ENCODE measurements at regions not wholly inside any gene's neighbourhood (a gene's known extent, or its start where the extent isn't known, plus 50 kb on each side); places are given as distances from the start of the nearest gene placed in this dataset.

DNA sequence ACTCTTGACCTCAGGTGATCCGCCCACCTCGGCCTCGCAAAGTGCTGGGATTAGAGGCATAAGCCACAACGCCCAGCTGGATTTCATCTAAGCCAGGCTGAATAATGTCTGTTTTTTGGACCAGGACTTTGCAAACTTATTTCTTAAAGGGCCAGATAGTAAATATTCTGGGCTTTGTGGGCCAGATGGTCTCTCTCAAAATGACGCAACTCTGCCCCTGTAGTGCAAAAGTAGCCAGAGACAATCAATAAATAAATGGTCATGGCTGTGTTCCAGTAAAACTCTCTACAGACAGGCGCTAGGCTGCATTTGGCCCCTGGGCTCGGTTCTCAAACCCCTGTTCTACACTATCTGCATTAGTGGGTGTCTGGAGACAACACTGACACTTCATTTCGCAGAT, 121.9 kb upstream of the CDH13 start:
- CTCF ChIA-PET = no interaction called here
- TF ChIP-seq, protein P1, sequence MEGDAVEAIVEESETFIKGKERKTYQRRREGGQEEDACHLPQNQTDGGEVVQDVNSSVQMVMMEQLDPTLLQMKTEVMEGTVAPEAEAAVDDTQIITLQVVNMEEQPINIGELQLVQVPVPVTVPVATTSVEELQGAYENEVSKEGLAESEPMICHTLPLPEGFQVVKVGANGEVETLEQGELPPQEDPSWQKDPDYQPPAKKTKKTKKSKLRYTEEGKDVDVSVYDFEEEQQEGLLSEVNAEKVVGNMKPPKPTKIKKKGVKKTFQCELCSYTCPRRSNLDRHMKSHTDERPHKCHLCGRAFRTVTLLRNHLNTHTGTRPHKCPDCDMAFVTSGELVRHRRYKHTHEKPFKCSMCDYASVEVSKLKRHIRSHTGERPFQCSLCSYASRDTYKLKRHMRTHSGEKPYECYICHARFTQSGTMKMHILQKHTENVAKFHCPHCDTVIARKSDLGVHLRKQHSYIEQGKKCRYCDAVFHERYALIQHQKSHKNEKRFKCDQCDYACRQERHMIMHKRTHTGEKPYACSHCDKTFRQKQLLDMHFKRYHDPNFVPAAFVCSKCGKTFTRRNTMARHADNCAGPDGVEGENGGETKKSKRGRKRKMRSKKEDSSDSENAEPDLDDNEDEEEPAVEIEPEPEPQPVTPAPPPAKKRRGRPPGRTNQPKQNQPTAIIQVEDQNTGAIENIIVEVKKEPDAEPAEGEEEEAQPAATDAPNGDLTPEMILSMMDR (IDR thresholded peaks at IDR 0.05) = no peak
- TF ChIP-seq TCF7L2 (IDR thresholded peaks at IDR 0.05; ENCODE audit: low read depth, low read length) = no peak
- no peak for TF ChIP-seq POLR2AphosphoS5 (IDR thresholded peaks at IDR 0.05; ENCODE audit: low read depth, low read length)
- TF ChIP-seq, protein P2, sequence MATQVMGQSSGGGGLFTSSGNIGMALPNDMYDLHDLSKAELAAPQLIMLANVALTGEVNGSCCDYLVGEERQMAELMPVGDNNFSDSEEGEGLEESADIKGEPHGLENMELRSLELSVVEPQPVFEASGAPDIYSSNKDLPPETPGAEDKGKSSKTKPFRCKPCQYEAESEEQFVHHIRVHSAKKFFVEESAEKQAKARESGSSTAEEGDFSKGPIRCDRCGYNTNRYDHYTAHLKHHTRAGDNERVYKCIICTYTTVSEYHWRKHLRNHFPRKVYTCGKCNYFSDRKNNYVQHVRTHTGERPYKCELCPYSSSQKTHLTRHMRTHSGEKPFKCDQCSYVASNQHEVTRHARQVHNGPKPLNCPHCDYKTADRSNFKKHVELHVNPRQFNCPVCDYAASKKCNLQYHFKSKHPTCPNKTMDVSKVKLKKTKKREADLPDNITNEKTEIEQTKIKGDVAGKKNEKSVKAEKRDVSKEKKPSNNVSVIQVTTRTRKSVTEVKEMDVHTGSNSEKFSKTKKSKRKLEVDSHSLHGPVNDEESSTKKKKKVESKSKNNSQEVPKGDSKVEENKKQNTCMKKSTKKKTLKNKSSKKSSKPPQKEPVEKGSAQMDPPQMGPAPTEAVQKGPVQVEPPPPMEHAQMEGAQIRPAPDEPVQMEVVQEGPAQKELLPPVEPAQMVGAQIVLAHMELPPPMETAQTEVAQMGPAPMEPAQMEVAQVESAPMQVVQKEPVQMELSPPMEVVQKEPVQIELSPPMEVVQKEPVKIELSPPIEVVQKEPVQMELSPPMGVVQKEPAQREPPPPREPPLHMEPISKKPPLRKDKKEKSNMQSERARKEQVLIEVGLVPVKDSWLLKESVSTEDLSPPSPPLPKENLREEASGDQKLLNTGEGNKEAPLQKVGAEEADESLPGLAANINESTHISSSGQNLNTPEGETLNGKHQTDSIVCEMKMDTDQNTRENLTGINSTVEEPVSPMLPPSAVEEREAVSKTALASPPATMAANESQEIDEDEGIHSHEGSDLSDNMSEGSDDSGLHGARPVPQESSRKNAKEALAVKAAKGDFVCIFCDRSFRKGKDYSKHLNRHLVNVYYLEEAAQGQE (IDR thresholded peaks at IDR 0.05; ENCODE audit: insufficient read depth in 1 of 2, low read depth in 2 of 2, low read length in 1 of 2) = no peak
- TF ChIP-seq SIN3A (IDR thresholded peaks at IDR 0.05; ENCODE audit: borderline replicate concordance, insufficient read depth, low read depth, low read length) = no peak
- in situ Hi-C loops (cut with HindIII; ENCODE audit: low pct_unique_long_range_greater_than_20kb, low sequenced_read_pairs) (no loop called here), intact Hi-C loops (cut with micrococcal nuclease; ENCODE audit: unreplicated experiment) (no loop called here)
- POLR2A ChIA-PET = no interaction called here
- no peak overlapping the region for H3K27ac ChIP-seq (ENCODE audit: low read length)
- ATAC-seq = no peak
- no peaks in the 10 kb centered on the region for H3K4me1 ChIP-seq (ENCODE audit: control insufficient read depth, insufficient read depth, low read length)
- H3K27me3 ChIP-seq (ENCODE audit: control insufficient read depth, insufficient read depth, low read length) = no peaks in the 10 kb centered on the region
- H3K36me3 ChIP-seq (ENCODE audit: control insufficient read depth, insufficient read depth, low read length) = no peaks in the 10 kb centered on the region
- H3K9me3 ChIP-seq (ENCODE audit: control insufficient read depth, insufficient read depth, low read depth, low read length) = no peaks in the 10 kb centered on the region
- H3K4me3 ChIP-seq (ENCODE audit: low read depth in 2 of 2, low read length in 2 of 2) = no peak overlapping the region
- DNase-seq (ENCODE audit: low read depth, low spot score) = no peak
- BruUV-seq (replicated peaks) = no TSS peak

DNA sequence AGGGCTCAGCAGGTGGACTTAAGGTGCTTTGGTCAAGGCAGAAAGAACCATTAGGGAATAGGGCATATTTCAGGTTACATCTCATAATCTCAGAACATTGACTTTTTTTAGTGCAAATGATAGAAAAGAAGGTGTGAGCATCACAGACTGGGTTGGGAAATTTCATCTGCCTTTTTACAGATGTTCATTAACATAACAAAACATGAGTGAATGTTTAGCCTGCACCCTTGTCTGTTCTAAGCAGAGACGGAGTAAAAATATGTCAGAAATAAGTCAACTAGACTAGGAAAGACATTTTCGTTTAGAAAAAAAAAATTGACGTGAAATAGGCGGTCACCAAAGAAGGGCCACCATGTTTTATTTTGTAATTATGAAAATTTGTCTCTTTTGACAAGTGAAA, 127.5 kb upstream of the CDH13 start:
- in situ Hi-C loops (cut with HindIII; ENCODE audit: low pct_unique_long_range_greater_than_20kb, low sequenced_read_pairs) (no loop called here), intact Hi-C loops (cut with micrococcal nuclease; ENCODE audit: unreplicated experiment) (loop anchor here (2.0 kb wide), 1 partner anchor 39 kb away; no protein-coding TSS in a partner anchor)
- ChIA-PET POLR2A (no interaction called here), CTCF (no interaction called here)
- no peaks in the 10 kb centered on the region for H3K9me3 ChIP-seq (ENCODE audit: control insufficient read depth, insufficient read depth, low read depth, low read length)
- no peak overlapping the region for H3K4me3 ChIP-seq (ENCODE audit: low read depth in 2 of 2, low read length in 2 of 2)
- H3K4me1 ChIP-seq (ENCODE audit: control insufficient read depth, insufficient read depth, low read length) = no peaks in the 10 kb centered on the region
- TF ChIP-seq, protein P2 (IDR thresholded peaks at IDR 0.05; ENCODE audit: insufficient read depth in 1 of 2, low read depth in 2 of 2, low read length in 1 of 2) = no peak
- TF ChIP-seq SIN3A (IDR thresholded peaks at IDR 0.05; ENCODE audit: borderline replicate concordance, insufficient read depth, low read depth, low read length) = no peak
- TF ChIP-seq TCF7L2 (IDR thresholded peaks at IDR 0.05; ENCODE audit: low read depth, low read length) = no peak
- no peak for TF ChIP-seq POLR2AphosphoS5 (IDR thresholded peaks at IDR 0.05; ENCODE audit: low read depth, low read length)
- TF ChIP-seq, protein P1 (IDR thresholded peaks at IDR 0.05) = no peak
- ATAC-seq (no peak), DNase-seq (ENCODE audit: low read depth, low spot score) (no peak)
- no peak overlapping the region for H3K27ac ChIP-seq (ENCODE audit: low read length)
- H3K27me3 ChIP-seq (ENCODE audit: control insufficient read depth, insufficient read depth, low read length) = no peaks in the 10 kb centered on the region
- BruUV-seq (replicated peaks) = no TSS peak
- H3K36me3 ChIP-seq (ENCODE audit: control insufficient read depth, insufficient read depth, low read length) = no peaks in the 10 kb centered on the region
